Fibroblast of lung (primary cell): ENCODE measurements at regions not wholly inside any gene's neighbourhood (a gene's known extent, or its start where the extent isn't known, plus 50 kb on each side); places are given as distances from the start of the nearest gene placed in this dataset.

Experiments used
- DNase-seq, 2 donors: peaks; one replicate each; pipeline versions ENCODE4 v3.0.0 to v3.0.0-alpha.2; 2010; ENCODE audit warnings: low read depth in 2 of 2
- H2AFZ ChIP-seq: 2 replicates; pipeline ENCODE4 v1.5.1; 2012; ENCODE audit warnings: low read length, control low read depth, inconsistent platforms
- H3K27ac ChIP-seq: 2 replicates; pipeline ENCODE4 v1.5.1; 2011; ENCODE audit warnings: low read length, control low read depth; ENCODE audit not compliant: insufficient read depth
- H3K27me3 ChIP-seq: 2 replicates; pipeline ENCODE4 v1.5.1; 2011; ENCODE audit warnings: mild to moderate bottlenecking, low read length; ENCODE audit not compliant: control insufficient read depth, insufficient read depth
- H3K36me3 ChIP-seq: 2 replicates; pipeline ENCODE4 v1.5.1; 2011; ENCODE audit warnings: low read length; ENCODE audit not compliant: control insufficient read depth, insufficient read depth
- H3K4me1 ChIP-seq: 2 replicates; pipeline ENCODE4 v1.5.1; 2011; ENCODE audit warnings: low read length; ENCODE audit not compliant: control insufficient read depth, insufficient read depth; ENCODE audit errors: extremely low read depth
- H3K4me2 ChIP-seq: 2 replicates; pipeline ENCODE4 v1.5.1; 2011; ENCODE audit warnings: low read length, control low read depth; ENCODE audit not compliant: insufficient read depth; ENCODE audit errors: extremely low read depth
- H3K4me3 ChIP-seq, 4 experiments: fragments of 200-600 bp in 1 of 4; sonication (generic) in 1 of 4; replicated peaks in 1 of 4; 2 replicates each; pipeline ENCODE4 v1.5.1; 2011 to 2016; ENCODE audit warnings: low read length in 4 of 4, low read depth in 3 of 4, mild to moderate bottlenecking in 3 of 4, control low read depth in 2 of 4, inconsistent platforms in 1 of 4, mixed read lengths in 1 of 4; ENCODE audit not compliant: insufficient read depth in 1 of 4; ENCODE audit errors: control extremely low read depth in 1 of 4
- H3K79me2 ChIP-seq: 2 replicates; pipeline ENCODE4 v1.5.1; 2012; ENCODE audit warnings: mild to moderate bottlenecking, low read length, inconsistent platforms; ENCODE audit not compliant: control insufficient read depth, insufficient read depth
- H3K9ac ChIP-seq: 2 replicates; pipeline ENCODE4 v1.5.1; 2011; ENCODE audit warnings: mild to moderate bottlenecking, low read length, control low read depth; ENCODE audit not compliant: insufficient read depth
- H3K9me3 ChIP-seq: 2 replicates; pipeline ENCODE4 v1.5.1; 2012; ENCODE audit warnings: low read depth, low read length; ENCODE audit not compliant: control insufficient read depth, insufficient read depth
- H4K20me1 ChIP-seq: 2 replicates; pipeline ENCODE4 v1.5.1; 2011; ENCODE audit warnings: low read length; ENCODE audit not compliant: control insufficient read depth, insufficient read depth; ENCODE audit errors: extremely low read depth
- EZH2 ChIP-seq: IDR thresholded peaks from 2 replicates; pipeline ENCODE4 v1.5.1; 2012; ENCODE audit warnings: low read length, control low read depth, mild to moderate bottlenecking; ENCODE audit errors: missing control alignments
- TF ChIP-seq, protein P1 (sequence below), 2 donors: IDR thresholded peaks in 1 of 2; conservative IDR thresholded peaks in 1 of 2; 1 replicate in 1 of 2; 2 replicates in 1 of 2; pipeline ENCODE4 v1.5.1; 2011 to 2012; ENCODE audit warnings: low read length in 2 of 2, control low read depth in 1 of 2, inconsistent platforms in 1 of 2, low read depth in 1 of 2, mild to moderate bottlenecking in 1 of 2

DNA sequence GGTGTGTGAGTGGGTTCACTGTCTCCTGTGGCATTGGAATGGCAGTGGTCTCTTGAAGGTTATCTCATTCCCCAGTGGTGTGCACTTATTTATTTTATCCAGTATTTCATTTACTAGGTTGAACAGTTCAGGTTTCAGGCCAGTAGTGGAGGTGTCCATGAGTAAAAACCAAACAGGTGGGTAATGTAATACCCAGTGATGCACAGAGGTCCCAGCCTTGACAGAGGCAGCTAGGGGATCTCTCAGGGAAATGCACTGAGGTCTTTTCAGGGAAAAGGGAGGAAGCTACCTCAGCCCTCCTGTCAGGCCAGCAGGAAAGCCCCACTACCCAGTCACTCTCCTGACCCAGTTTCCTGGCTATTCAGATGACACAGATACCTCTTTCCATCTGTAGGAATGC lies 403.6 kb downstream of the UTRN start:
- Histone ChIP-seq H4K20me1 (no peaks in the 10 kb centered on the region), H3K4me1 (no peaks in the 10 kb centered on the region), H3K4me2 (no peak overlapping the region), H3K27me3 (no peaks in the 10 kb centered on the region), H3K9me3 (no peaks in the 10 kb centered on the region), H3K36me3 (no peaks in the 10 kb centered on the region), H3K27ac (no peak overlapping the region), H3K9ac (no peak overlapping the region), H3K4me3 (no peak overlapping the region), H3K79me2 (no peaks in the 10 kb centered on the region), H2AFZ (no peak overlapping the region)
- no peak for DNase-seq
- TF ChIP-seq, protein P1, sequence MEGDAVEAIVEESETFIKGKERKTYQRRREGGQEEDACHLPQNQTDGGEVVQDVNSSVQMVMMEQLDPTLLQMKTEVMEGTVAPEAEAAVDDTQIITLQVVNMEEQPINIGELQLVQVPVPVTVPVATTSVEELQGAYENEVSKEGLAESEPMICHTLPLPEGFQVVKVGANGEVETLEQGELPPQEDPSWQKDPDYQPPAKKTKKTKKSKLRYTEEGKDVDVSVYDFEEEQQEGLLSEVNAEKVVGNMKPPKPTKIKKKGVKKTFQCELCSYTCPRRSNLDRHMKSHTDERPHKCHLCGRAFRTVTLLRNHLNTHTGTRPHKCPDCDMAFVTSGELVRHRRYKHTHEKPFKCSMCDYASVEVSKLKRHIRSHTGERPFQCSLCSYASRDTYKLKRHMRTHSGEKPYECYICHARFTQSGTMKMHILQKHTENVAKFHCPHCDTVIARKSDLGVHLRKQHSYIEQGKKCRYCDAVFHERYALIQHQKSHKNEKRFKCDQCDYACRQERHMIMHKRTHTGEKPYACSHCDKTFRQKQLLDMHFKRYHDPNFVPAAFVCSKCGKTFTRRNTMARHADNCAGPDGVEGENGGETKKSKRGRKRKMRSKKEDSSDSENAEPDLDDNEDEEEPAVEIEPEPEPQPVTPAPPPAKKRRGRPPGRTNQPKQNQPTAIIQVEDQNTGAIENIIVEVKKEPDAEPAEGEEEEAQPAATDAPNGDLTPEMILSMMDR (conservative IDR thresholded peaks at IDR 0.05 in 1 of 2, IDR thresholded peaks at IDR 0.05 in 1 of 2; ENCODE audit: low read depth in 1 of 2, low read length in 2 of 2), result no peak

DNA sequence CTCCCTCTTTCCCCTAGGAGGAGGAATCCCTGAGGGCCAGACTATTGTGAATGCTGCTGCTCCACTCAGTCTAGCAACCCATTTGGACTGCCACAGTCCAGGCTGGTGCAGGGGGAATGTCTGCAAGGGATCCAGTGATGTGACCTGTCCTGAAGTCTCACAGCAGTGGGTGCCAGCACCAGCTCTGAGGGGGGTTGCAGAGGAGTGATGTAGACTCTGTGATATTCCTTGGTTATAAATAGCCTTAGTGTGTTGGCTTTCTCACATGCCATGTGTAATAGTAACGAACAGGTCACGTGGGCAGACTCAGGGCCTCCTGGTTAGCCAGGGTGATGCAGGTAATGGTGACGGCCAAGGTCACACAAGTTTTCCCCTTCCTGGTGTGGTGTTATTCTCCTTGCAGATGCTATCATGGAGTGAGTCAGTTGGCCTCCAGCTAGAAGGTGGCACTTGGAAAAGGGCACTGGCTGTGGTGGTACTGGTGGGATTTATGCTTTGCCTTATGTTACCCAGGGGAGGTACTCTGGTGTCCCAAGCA lies 404.4 kb downstream of the UTRN start:
- Histone ChIP-seq H3K4me3 (no peak overlapping the region), H3K4me2 (no peak overlapping the region), H3K4me1 (no peaks in the 10 kb centered on the region), H4K20me1 (no peaks in the 10 kb centered on the region), H2AFZ (no peak overlapping the region), H3K27ac (no peak overlapping the region), H3K36me3 (no peaks in the 10 kb centered on the region), H3K9me3 (no peaks in the 10 kb centered on the region), H3K27me3 (no peaks in the 10 kb centered on the region), H3K9ac (no peak overlapping the region), H3K79me2 (no peaks in the 10 kb centered on the region)
- peak in 1 of 2 donors; percentile 2 for DNase-seq
- TF ChIP-seq, protein P1 (conservative IDR thresholded peaks at IDR 0.05 in 1 of 2, IDR thresholded peaks at IDR 0.05 in 1 of 2; ENCODE audit: low read depth in 1 of 2, low read length in 2 of 2), result no peak
- no peak for TF ChIP-seq EZH2

DNA sequence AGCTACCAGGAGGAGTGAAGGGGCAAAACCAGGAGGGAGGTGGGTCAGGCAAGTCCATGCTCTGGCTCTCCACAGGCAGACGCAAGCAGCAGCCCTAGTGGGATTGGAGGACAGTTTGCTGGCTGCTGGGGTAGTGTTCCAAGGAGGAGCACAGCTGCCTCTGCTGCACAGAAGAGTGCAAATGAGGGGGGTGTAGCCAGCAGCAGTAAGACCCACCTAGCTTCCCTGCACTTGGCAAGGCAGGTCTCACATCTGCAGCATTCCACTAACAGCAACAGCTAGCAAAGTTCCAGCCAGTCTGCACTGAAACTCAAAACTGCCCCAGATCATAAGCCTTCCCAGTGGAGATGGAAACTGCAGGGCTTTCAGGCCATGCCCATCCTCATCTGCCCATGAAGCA lies 405.0 kb downstream of the UTRN start:
- Histone ChIP-seq H3K27me3 (no peaks in the 10 kb centered on the region), H2AFZ (no peak overlapping the region), H4K20me1 (no peaks in the 10 kb centered on the region), H3K4me3 (no peak overlapping the region), H3K79me2 (no peaks in the 10 kb centered on the region), H3K4me1 (no peaks in the 10 kb centered on the region), H3K9me3 (no peaks in the 10 kb centered on the region), H3K9ac (no peak overlapping the region), H3K27ac (no peak overlapping the region), H3K36me3 (no peaks in the 10 kb centered on the region), H3K4me2 (no peak overlapping the region)
- no peak for DNase-seq
- TF ChIP-seq EZH2, result no peak
- TF ChIP-seq, protein P1 (conservative IDR thresholded peaks at IDR 0.05 in 1 of 2, IDR thresholded peaks at IDR 0.05 in 1 of 2; ENCODE audit: low read depth in 1 of 2, low read length in 2 of 2), result no peak
